Omental fat pad (tissue), 3 donors: ENCODE measurements at regions not wholly inside any gene's neighbourhood (a gene's known extent, or its start where the extent isn't known, plus 50 kb on each side); places are given as distances from the start of the nearest gene placed in this dataset.

Experiments used
- ATAC-seq: fragments of 150-250 bp; one replicate; pipeline ENCODE4 v1.9.1; 2016; ENCODE audit warnings: mild to moderate bottlenecking, moderate library complexity; ENCODE audit not compliant: low FRiP score
- DNase-seq: peaks from one replicate; pipeline ENCODE4 v3.0.0-alpha.2; 2019; ENCODE audit warnings: low spot score
- TF ChIP-seq, protein P1 (sequence below), 3 donors: fragments of 450-650 bp; IDR thresholded peaks; one replicate each; pipeline ENCODE4 v1.5.1; 2016 to 2017; ENCODE audit warnings: antibody characterized with exemption in 3 of 3, mild to moderate bottlenecking in 3 of 3, moderate library complexity in 2 of 3

DNA sequence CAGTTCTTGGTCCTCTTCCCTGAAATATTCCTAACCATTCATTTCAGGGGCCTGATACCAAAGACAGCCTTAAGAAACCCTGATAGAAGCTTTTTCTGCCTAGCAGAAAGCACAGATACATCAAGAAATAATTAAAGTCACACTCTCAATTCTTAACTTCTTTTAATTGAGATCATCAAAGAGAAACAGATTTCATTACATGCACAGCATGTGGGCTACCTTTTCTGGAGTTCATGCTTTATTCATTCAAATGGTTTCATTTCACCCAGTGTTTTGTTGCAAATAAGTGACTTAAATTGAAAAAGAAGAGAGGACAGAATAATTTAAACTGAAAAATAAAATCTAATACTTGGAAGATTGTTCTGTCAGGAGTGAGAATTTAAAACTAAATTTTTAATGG lies 192.6 kb upstream of the GGTLC1 start:
- ATAC-seq = no peak
- no peak for DNase-seq
- TF ChIP-seq, protein P1, sequence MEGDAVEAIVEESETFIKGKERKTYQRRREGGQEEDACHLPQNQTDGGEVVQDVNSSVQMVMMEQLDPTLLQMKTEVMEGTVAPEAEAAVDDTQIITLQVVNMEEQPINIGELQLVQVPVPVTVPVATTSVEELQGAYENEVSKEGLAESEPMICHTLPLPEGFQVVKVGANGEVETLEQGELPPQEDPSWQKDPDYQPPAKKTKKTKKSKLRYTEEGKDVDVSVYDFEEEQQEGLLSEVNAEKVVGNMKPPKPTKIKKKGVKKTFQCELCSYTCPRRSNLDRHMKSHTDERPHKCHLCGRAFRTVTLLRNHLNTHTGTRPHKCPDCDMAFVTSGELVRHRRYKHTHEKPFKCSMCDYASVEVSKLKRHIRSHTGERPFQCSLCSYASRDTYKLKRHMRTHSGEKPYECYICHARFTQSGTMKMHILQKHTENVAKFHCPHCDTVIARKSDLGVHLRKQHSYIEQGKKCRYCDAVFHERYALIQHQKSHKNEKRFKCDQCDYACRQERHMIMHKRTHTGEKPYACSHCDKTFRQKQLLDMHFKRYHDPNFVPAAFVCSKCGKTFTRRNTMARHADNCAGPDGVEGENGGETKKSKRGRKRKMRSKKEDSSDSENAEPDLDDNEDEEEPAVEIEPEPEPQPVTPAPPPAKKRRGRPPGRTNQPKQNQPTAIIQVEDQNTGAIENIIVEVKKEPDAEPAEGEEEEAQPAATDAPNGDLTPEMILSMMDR (IDR thresholded peaks at IDR 0.05) = no peak

GRCh38 chr20:24169256-24169655 lies 180.7 kb upstream of the GGTLC1 start:
- ATAC-seq (no peak), DNase-seq (no peak)
- TF ChIP-seq, protein P1 (IDR thresholded peaks at IDR 0.05) = no peak

- ATAC-seq = no peak
- DNase-seq = no peak
- TF ChIP-seq, protein P1 (IDR thresholded peaks at IDR 0.05) = no peak
Observed at GRCh38 chr20:24166412-24166811, 177.8 kb upstream of the GGTLC1 start.

GRCh38 chr20:24166123-24166381 lies 177.5 kb upstream of the GGTLC1 start:
- TF ChIP-seq, protein P1 (IDR thresholded peaks at IDR 0.05) = no peak

GRCh38 chr20:24165301-24166122 lies 176.9 kb upstream of the GGTLC1 start:
- TF ChIP-seq, protein P1 (IDR thresholded peaks at IDR 0.05) = no peak
- ATAC-seq = no peak
- no peak for DNase-seq

More at GRCh38 chr20:24166123-24166381, 177.5 kb upstream of the GGTLC1 start:
- ATAC-seq (no peak), DNase-seq (no peak)

DNA sequence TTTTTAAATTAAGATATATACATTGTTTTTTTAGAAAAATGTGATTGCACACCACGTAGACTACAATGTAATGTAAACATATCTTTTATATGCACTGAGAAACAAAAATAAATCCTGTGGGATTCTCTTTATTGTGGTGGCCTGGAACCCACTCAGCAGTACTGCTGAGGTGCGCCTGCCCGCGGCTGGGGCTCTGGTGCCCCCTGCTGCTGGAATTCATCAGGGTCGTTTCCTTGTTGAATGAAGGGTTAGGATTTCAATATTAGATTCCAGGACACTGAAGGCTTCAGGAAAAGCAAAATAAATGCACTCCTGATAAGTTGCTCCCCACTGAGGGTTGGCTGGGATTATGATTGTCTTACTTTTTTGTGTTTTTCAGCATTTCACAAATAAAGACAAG lies 175.8 kb upstream of the GGTLC1 start:
- TF ChIP-seq, protein P1 (IDR thresholded peaks at IDR 0.05) = no peak
- DNase-seq = no peak
- no peak for ATAC-seq

DNA sequence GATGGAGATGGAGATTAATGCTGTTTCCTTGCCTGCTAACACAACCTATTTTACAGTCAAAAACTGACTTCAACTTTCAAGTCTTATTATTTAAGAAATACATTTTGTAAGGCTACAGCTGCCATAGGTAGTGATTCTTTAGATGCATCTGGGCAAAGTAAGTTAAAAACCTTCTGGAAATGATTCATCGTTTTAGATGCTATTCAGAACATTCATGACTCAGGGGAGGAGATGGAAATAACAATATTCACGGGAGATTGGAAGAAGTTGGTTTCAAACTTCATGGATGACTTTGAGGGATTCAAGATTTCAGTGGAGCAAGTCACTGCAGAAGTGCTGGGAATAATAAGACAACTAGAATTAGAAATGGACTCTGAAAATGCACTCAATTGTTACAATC lies 174.9 kb upstream of the GGTLC1 start:
- DNase-seq = no peak
- TF ChIP-seq, protein P1 (IDR thresholded peaks at IDR 0.05) = no peak
- ATAC-seq = no peak
